MM.1S (cell line): ENCODE measurements at regions not wholly inside any gene's neighbourhood (a gene's known extent, or its start where the extent isn't known, plus 50 kb on each side); places are given as distances from the start of the nearest gene placed in this dataset.
"Not testable (repeated sequence)": the region's sequence is repeated elsewhere in the genome, so short reads cannot be mapped to it uniquely, and the experiment has no call there.

Source experiments
- DNase-seq: peaks from one replicate; pipeline ENCODE4 v3.0.0-alpha.2; 2015
- H2AFZ ChIP-seq: fragments of 300-600 bp; sonication (generic); 2 replicates; pipeline ENCODE4 v1.6.0; 2016; ENCODE audit warnings: antibody characterized with exemption, low read length
- H3F3A ChIP-seq: fragments of 300-600 bp; sonication (generic); 2 replicates; pipeline ENCODE4 v1.6.1; 2016; ENCODE audit warnings: mild to moderate bottlenecking, antibody characterized with exemption, low read length, moderate library complexity, mixed read lengths; ENCODE audit not compliant: insufficient read depth
- H3K27ac ChIP-seq: fragments of 300-600 bp; sonication (generic); 2 replicates; pipeline ENCODE4 v1.5.1; 2016; ENCODE audit warnings: mild to moderate bottlenecking, low read length
- H3K27me3 ChIP-seq: fragments of 300-600 bp; sonication (generic); replicated peaks from 2 replicates; pipeline ENCODE4 v1.6.0; 2016; ENCODE audit warnings: low read length; ENCODE audit not compliant: insufficient read depth
- H3K36me3 ChIP-seq: fragments of 300-600 bp; sonication (generic); replicated peaks from 2 replicates; pipeline ENCODE4 v1.6.1; 2016; ENCODE audit warnings: mild to moderate bottlenecking, low read length, mixed read lengths; ENCODE audit not compliant: insufficient read depth
- H3K4me1 ChIP-seq: fragments of 300-600 bp; sonication (generic); 2 replicates; pipeline ENCODE4 v1.6.1; 2016; ENCODE audit warnings: low read length, mixed read lengths
- H3K4me2 ChIP-seq: fragments of 300-600 bp; sonication (generic); 2 replicates; pipeline ENCODE4 v1.6.0; 2016; ENCODE audit warnings: low read depth, low read length
- H3K4me3 ChIP-seq: fragments of 300-600 bp; sonication (generic); 2 replicates; pipeline ENCODE4 v1.5.1; 2016; ENCODE audit warnings: low read length, mixed read lengths
- H3K79me2 ChIP-seq: fragments of 300-600 bp; sonication (generic); 2 replicates; pipeline ENCODE4 v1.6.1; 2016; ENCODE audit warnings: mixed run types, low read length, mixed read lengths
- H3K9ac ChIP-seq: fragments of 300-600 bp; sonication (generic); 2 replicates; pipeline ENCODE4 v1.6.1; 2016; ENCODE audit warnings: low read length, mixed read lengths
- H3K9me2 ChIP-seq: fragments of 300-600 bp; sonication (generic); replicated peaks from 2 replicates; pipeline ENCODE4 v1.6.1; 2016; ENCODE audit warnings: mild to moderate bottlenecking, low read length, mixed read lengths; ENCODE audit not compliant: insufficient read depth
- H3K9me3 ChIP-seq: fragments of 300-600 bp; sonication (generic); replicated peaks from 2 replicates; pipeline ENCODE4 v1.6.1; 2016; ENCODE audit warnings: mild to moderate bottlenecking, low read length, mixed read lengths; ENCODE audit not compliant: insufficient read depth
- H4K20me1 ChIP-seq: fragments of 300-600 bp; sonication (generic); 2 replicates; pipeline ENCODE4 v1.6.1; 2016; ENCODE audit warnings: mild to moderate bottlenecking, low read length, moderate library complexity, mixed read lengths; ENCODE audit not compliant: insufficient read depth
- EZH2 ChIP-seq: fragments of 300-600 bp; sonication (generic); optimal IDR thresholded peaks from 2 replicates; pipeline ENCODE3; 2017; ENCODE audit warnings: low read depth, mild to moderate bottlenecking, antibody characterized with exemption, low read length, mixed read lengths
- EZH2phosphoT487 ChIP-seq: fragments of 300-600 bp; sonication (generic); IDR thresholded peaks from 2 replicates; pipeline ENCODE4 v1.6.1; 2018; ENCODE audit warnings: antibody characterized with exemption, low read length
- TF ChIP-seq, protein P1 (sequence below): fragments of 300-600 bp; sonication (generic); IDR thresholded peaks from 2 replicates; pipeline ENCODE4 v1.5.1; 2016; ENCODE audit warnings: antibody characterized with exemption, low read length, mixed read lengths

DNA sequence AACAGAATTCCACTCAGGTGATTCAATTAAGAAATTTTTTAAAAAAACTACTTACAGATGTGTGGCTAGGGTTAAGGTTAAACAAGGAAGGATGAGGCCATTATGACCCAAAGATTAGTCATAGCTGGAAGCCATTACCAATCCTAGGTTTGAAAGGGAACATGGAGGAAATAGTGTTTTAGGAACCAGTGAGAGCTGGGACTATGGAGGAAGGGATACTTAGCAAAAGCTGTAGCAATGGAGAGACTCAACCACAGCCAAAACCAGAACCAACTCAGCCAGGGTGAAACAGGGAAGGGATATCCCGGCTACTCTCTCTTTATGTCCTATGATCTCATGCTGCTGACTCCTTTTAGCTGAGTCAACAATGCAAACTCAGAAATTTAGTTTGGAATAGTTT is 148.6 kb upstream of the CNKSR2 start:
- H2AFZ ChIP-seq, result no peak overlapping the region
- H3K27ac ChIP-seq, result no peak overlapping the region
- no peaks in the 10 kb centered on the region for H3K9me3 ChIP-seq
- H4K20me1 ChIP-seq, result no peaks in the 10 kb centered on the region
- no peaks in the 10 kb centered on the region for H3K79me2 ChIP-seq
- no peaks in the 10 kb centered on the region for H3K9me2 ChIP-seq
- no peak for DNase-seq
- H3K4me3 ChIP-seq, result no peak overlapping the region
- H3K9ac ChIP-seq, result no peak overlapping the region
- no peak overlapping the region for H3K4me2 ChIP-seq
- H3F3A ChIP-seq, result no peaks in the 10 kb centered on the region
- TF ChIP-seq EZH2phosphoT487 (no peak), EZH2 (no peak)
- TF ChIP-seq, protein P1, sequence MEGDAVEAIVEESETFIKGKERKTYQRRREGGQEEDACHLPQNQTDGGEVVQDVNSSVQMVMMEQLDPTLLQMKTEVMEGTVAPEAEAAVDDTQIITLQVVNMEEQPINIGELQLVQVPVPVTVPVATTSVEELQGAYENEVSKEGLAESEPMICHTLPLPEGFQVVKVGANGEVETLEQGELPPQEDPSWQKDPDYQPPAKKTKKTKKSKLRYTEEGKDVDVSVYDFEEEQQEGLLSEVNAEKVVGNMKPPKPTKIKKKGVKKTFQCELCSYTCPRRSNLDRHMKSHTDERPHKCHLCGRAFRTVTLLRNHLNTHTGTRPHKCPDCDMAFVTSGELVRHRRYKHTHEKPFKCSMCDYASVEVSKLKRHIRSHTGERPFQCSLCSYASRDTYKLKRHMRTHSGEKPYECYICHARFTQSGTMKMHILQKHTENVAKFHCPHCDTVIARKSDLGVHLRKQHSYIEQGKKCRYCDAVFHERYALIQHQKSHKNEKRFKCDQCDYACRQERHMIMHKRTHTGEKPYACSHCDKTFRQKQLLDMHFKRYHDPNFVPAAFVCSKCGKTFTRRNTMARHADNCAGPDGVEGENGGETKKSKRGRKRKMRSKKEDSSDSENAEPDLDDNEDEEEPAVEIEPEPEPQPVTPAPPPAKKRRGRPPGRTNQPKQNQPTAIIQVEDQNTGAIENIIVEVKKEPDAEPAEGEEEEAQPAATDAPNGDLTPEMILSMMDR, result no peak
- H3K27me3 ChIP-seq, result no peaks in the 10 kb centered on the region
- H3K36me3 ChIP-seq, result no peaks in the 10 kb centered on the region
- H3K4me1 ChIP-seq, result no peaks in the 10 kb centered on the region

- not testable (repeated sequence) for H3K4me1 ChIP-seq, H3K4me2 ChIP-seq, H3F3A ChIP-seq, H3K9me2 ChIP-seq, H3K9ac ChIP-seq, H3K36me3 ChIP-seq, H4K20me1 ChIP-seq, H3K79me2 ChIP-seq, H3K4me3 ChIP-seq, H3K27ac ChIP-seq, H3K9me3 ChIP-seq, H2AFZ ChIP-seq, H3K27me3 ChIP-seq, DNase-seq
Observed at GRCh38 chrX:21228974-21229373, 145.2 kb upstream of the CNKSR2 start.

DNA sequence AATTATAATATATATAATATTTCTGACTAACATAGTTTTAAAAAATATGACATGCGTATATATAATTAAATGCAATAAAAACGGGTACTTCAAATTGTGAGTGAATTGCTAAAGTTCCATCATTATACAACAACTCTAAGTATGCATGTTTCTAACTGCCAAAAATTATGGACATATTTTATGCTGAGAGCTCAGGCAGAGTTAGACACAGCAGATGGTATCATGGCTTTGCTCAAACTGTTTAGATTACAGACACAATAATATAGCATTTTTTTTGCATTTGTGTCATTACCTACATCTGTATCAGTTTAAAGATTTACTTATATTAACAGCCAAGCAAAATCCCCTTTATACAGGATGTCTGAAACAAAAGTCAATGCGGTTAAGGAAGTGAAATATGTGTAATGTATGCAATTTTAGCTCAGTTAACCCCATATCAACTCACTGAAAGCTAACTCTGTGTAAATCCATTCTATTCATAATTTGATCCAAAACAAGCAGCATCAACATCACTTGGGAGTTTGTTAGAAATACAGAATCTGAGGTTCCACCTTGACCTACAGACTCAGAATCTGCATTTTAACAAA is 119.1 kb upstream of the CNKSR2 start:
- H3K27me3 ChIP-seq, result no peaks in the 10 kb centered on the region
- H3K36me3 ChIP-seq, result no peaks in the 10 kb centered on the region
- no peak overlapping the region for H3K4me2 ChIP-seq
- H3K4me3 ChIP-seq, result no peak overlapping the region
- peak; percentile 32 for DNase-seq
- no peak overlapping the region for H2AFZ ChIP-seq
- no peaks in the 10 kb centered on the region for H3K79me2 ChIP-seq
- no peaks in the 10 kb centered on the region for H3K9me3 ChIP-seq
- H3K27ac ChIP-seq, result no peak overlapping the region
- no peak overlapping the region for H3K9ac ChIP-seq
- H3K4me1 ChIP-seq, result no peaks in the 10 kb centered on the region
- no peaks in the 10 kb centered on the region for H3K9me2 ChIP-seq
- TF ChIP-seq EZH2phosphoT487 (no peak), EZH2 (no peak)
- TF ChIP-seq, protein P1, result no peak
- no peaks in the 10 kb centered on the region for H4K20me1 ChIP-seq
- H3F3A ChIP-seq, result no peaks in the 10 kb centered on the region

- Histone ChIP-seq H3K9ac (no peak overlapping the region), H3K4me2 (no peak overlapping the region), H3K27ac (no peak overlapping the region), H3K4me1 (no peaks in the 10 kb centered on the region), H3K4me3 (no peak overlapping the region), H2AFZ (no peak overlapping the region), H3F3A (no peaks in the 10 kb centered on the region), H3K27me3 (no peaks in the 10 kb centered on the region), H3K79me2 (no peaks in the 10 kb centered on the region), H3K9me2 (no peaks in the 10 kb centered on the region), H3K9me3 (no peaks in the 10 kb centered on the region), H3K36me3 (no peaks in the 10 kb centered on the region), H4K20me1 (no peaks in the 10 kb centered on the region)
- TF ChIP-seq EZH2phosphoT487 (no peak), EZH2 (no peak)
- TF ChIP-seq, protein P1, result no peak
- no peak for DNase-seq
Observed at GRCh38 chrX:21266949-21267348, 107.3 kb upstream of the CNKSR2 start.
